ENCODE measurements at regions not wholly inside any gene's neighbourhood (a gene's known extent, or its start where the extent isn't known, plus 50 kb on each side); places are given as distances from the start of the nearest gene placed in this dataset.

DNA sequence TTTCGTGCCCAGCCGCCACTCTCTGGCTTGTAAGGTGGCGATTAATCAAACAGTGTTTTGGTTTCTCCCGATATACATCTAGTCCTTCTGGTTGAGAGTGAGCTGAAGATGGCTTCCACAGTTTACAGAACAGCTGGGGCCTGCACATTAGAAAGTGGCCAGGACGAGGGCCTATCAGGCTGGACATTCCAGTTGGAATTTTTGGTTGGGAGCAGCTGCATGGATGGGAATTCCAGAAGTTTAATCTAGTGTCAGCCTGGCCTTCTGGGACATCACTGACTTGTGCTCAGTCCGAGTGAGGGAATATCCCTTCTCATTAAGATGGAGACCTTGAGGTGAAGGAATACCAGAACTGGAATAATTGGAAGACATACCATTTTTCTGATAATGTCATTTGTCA, 118.1 kb upstream of the SIX2 start:
- Histone ChIP-seq H3K27me3 (no peaks in the 10 kb centered on the region), H3K9me3 (no peaks in the 10 kb centered on the region), H3K27ac (no peak overlapping the region), H3K4me3 (no peak overlapping the region), H3K4me1 (ENCODE audit: insufficient read depth) (no peaks in the 10 kb centered on the region), H3K36me3 (no peaks in the 10 kb centered on the region)
- no peak for TF ChIP-seq POLR2A (IDR thresholded peaks at IDR 0.05)
- TF ChIP-seq, protein P1, sequence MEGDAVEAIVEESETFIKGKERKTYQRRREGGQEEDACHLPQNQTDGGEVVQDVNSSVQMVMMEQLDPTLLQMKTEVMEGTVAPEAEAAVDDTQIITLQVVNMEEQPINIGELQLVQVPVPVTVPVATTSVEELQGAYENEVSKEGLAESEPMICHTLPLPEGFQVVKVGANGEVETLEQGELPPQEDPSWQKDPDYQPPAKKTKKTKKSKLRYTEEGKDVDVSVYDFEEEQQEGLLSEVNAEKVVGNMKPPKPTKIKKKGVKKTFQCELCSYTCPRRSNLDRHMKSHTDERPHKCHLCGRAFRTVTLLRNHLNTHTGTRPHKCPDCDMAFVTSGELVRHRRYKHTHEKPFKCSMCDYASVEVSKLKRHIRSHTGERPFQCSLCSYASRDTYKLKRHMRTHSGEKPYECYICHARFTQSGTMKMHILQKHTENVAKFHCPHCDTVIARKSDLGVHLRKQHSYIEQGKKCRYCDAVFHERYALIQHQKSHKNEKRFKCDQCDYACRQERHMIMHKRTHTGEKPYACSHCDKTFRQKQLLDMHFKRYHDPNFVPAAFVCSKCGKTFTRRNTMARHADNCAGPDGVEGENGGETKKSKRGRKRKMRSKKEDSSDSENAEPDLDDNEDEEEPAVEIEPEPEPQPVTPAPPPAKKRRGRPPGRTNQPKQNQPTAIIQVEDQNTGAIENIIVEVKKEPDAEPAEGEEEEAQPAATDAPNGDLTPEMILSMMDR (IDR thresholded peaks at IDR 0.05) = no peak
- TF ChIP-seq EP300 (IDR thresholded peaks at IDR 0.05) = no peak
- no peak for DNase-seq
- intact Hi-C loops (cut with DNase I) = no loop called here
- WGBS, 3 donors = 79 to 90% (median 81%) methylated on average over 6 of the region's 6 CpGs

DNA sequence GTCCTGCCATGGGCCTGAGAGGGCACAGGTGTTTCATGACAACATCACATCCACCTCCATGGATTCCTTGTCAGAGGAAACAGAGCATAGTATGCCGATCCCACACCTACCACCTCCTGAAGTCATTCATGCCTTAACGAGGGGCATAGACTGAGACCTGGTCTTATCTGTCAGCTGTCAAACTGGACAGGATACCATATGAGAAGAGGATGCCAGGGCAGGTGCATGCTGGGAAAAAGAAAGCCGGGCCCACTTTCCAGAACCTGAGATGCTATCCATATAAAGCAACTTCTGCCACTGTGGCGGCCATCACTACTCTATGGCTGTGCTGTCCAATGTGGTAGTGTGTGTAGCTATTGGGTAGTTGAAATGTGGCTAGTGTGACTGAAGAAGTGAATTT, 116.0 kb upstream of the SIX2 start:
- intact Hi-C loops (cut with DNase I) = no loop called here
- WGBS, 3 donors = 82 to 89% (median 86%) methylated on average over 4 of the region's 4 CpGs
- H3K36me3 ChIP-seq = no peaks in the 10 kb centered on the region

DNA sequence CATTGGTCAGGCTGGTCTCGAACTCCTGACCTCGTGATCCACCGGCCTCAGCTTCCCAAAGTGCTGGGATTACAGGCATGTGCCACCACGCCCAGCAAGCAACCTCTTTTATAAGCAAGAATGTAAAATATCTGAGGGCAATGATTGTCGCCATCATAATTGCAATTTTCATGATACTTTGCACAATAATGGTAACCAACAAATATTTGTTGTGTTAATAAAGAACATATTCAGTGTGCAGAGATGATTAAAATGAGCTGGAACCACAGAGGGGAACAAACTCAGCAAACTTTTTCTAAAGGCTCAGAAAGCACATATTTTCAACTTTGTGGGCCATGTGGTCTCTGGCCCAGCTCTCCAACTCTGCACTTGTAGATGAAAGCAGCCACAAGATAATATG, 115.2 kb upstream of the SIX2 start:
- H3K4me1 ChIP-seq (ENCODE audit: insufficient read depth) = no peaks in the 10 kb centered on the region
- H3K27ac ChIP-seq = no peak overlapping the region
- no peak overlapping the region for H3K4me3 ChIP-seq
- H3K27me3 ChIP-seq = no peaks in the 10 kb centered on the region
- TF ChIP-seq POLR2A (IDR thresholded peaks at IDR 0.05) = no peak
- no peak for TF ChIP-seq EP300 (IDR thresholded peaks at IDR 0.05)
- TF ChIP-seq, protein P1 (IDR thresholded peaks at IDR 0.05) = no peak
- H3K36me3 ChIP-seq = no peaks in the 10 kb centered on the region
- H3K9me3 ChIP-seq = no peaks in the 10 kb centered on the region
- WGBS, 3 donors = 91 to 97% (median 96%) methylated on average over 5 of the region's 5 CpGs
- DNase-seq = no peak
- intact Hi-C loops (cut with DNase I) = no loop called here

More for the DNA sequence above, 116.0 kb upstream of the SIX2 start:
- DNase-seq = no peak
- no peaks in the 10 kb centered on the region for H3K27me3 ChIP-seq
- H3K27ac ChIP-seq = no peak overlapping the region
- no peaks in the 10 kb centered on the region for H3K4me1 ChIP-seq (ENCODE audit: insufficient read depth)
- no peak overlapping the region for H3K4me3 ChIP-seq
- TF ChIP-seq, protein P1 (IDR thresholded peaks at IDR 0.05) = no peak
- TF ChIP-seq EP300 (IDR thresholded peaks at IDR 0.05) (no peak), POLR2A (IDR thresholded peaks at IDR 0.05) (no peak)
- no peaks in the 10 kb centered on the region for H3K9me3 ChIP-seq

DNA sequence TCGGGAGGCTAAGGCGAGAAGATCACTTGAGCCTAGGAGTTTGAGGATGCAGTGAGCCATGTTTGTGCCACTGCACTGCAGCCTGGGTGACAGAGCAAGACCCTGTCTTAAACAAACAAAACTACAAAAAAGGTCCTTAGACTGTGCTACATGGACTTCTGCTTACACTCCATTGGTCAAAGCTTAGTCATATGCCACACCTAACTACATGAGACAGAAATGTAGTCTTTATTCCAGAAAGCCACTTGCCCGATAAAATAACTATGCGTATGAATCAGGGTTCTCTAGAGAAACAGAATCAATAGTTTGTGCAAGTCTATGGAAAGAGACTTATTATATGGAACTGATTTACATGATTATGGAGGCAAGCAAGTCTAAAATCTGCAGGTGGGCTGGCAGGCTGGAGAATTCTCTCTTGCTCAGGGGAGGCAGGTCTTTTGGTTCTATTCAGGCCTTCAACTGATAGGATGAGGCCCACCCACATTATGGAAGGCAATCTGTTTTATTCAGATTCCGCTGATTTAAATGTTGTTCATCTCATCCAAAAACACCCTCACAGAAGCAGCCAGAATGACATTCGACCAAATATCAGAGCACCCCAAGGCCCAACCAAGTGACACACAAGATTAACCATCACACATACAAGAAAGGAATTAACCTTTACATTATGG, 114.4 kb upstream of the SIX2 start:
- WGBS, 3 donors = 73 to 91% (median 87%) methylated on average over 6 of the region's 6 CpGs
- H3K4me1 ChIP-seq (ENCODE audit: insufficient read depth) = no peaks in the 10 kb centered on the region
- H3K4me3 ChIP-seq = no peak overlapping the region
- no peaks in the 10 kb centered on the region for H3K9me3 ChIP-seq
- no peak overlapping the region for H3K27ac ChIP-seq
- no peaks in the 10 kb centered on the region for H3K27me3 ChIP-seq
- H3K36me3 ChIP-seq = no peaks in the 10 kb centered on the region
- no peak for TF ChIP-seq EP300 (IDR thresholded peaks at IDR 0.05)
- no peak for TF ChIP-seq POLR2A (IDR thresholded peaks at IDR 0.05)
- TF ChIP-seq, protein P1 (IDR thresholded peaks at IDR 0.05) = no peak
- intact Hi-C loops (cut with DNase I) = no loop called here
- no peak for DNase-seq

Data from ovary (tissue), 7 donors.